ENCODE measurements at regions not wholly inside any gene's neighbourhood (a gene's known extent, or its start where the extent isn't known, plus 50 kb on each side); places are given as distances from the start of the nearest gene placed in this dataset.

DNA sequence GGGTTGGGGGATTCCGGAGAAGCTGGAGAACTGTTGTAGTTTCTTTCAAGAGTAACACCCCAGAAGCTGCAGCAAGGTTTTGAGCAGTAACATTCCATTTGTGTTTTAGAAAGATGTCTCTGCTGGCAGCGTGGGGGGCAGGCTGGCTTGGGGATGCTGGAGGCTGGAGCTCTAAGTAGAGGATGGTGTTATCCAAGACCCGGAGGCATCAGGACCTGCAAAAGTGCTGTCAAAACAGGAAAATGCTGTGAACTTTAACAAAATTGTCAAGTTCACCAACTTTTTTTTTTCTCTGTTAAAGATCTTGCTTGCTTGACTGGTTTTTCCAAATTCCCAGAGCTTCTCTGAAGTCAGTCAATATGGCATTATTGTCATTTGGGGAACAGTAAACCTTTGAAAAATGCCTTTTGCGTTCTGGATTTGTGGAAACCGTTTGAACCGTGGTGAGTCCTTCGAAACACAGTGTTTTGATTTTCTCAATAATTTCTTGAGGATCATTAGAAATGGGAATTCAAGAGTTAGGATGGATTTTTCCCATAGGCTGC is 189.6 kb upstream of the NLRP1 start:
- TF ChIP-seq CTCF (IDR thresholded peaks at IDR 0.05; ENCODE audit: insufficient read depth, low read length) (no peak), GABPA (IDR thresholded peaks at IDR 0.05; ENCODE audit: low read depth) (no peak), POLR2AphosphoS5 (IDR thresholded peaks at IDR 0.05; ENCODE audit: low read depth) (no peak), REST (IDR thresholded peaks at IDR 0.05; ENCODE audit: insufficient replicate concordance, low read depth) (no peak)

All from HL-60 (cell line).